Erythroblast (primary cell): ENCODE measurements at regions not wholly inside any gene's neighbourhood (a gene's known extent, or its start where the extent isn't known, plus 50 kb on each side); places are given as distances from the start of the nearest gene placed in this dataset.

Experiments
- DNase-seq, 2 experiments: peaks; one replicate each; lab custom pipeline; 2025; lab: John Stamatoyannopoulos, UW
- GATA1 ChIP-seq: IDR thresholded peaks from 2 replicates; pipeline ENCODE4 v1.6.1; 2011; ENCODE audit warnings: low read depth, mild to moderate bottlenecking, control low read depth, low read length, moderate library complexity
- POLR2A ChIP-seq: IDR thresholded peaks from 2 replicates; pipeline ENCODE4 v1.6.1; 2011; ENCODE audit warnings: mild to moderate bottlenecking, low read length

GRCh38 chr5:10173716-10174115 lies 76.0 kb downstream of the ATPSCKMT start:
- no peak for DNase-seq
- TF ChIP-seq GATA1: no peak
- no peak for TF ChIP-seq POLR2A

- TF ChIP-seq POLR2A (no peak), GATA1 (no peak)
- no peak for DNase-seq
Observed at GRCh38 chr5:10172247-10172646, 77.4 kb downstream of the ATPSCKMT start.

- TF ChIP-seq POLR2A (no peak), GATA1 (no peak)
- DNase-seq: no peak
Observed at GRCh38 chr5:10169359-10169758, 80.3 kb downstream of the ATPSCKMT start.

DNA sequence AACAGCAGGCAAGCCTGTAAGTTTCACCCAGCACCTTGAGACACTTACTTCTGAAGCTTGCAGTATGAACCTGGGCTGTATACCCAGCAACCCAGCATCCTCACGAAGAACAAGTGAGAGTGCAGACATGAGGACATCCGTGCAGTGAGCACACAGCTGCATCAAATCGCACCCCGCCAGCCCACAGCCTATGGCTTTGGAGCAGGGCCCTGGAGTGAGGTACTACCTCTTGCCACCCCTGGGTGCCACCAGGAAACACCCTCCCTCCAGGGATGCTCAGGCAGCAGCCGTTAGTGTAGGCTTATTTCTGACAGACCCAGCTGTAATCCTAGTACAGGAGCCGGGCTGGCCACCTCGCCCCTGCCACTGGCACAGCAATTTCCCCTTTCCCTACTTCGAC lies 81.4 kb downstream of the ATPSCKMT start:
- TF ChIP-seq GATA1: no peak
- no peak for TF ChIP-seq POLR2A
- DNase-seq: no peak

GRCh38 chr5:10167806-10168205 lies 81.9 kb downstream of the ATPSCKMT start:
- TF ChIP-seq POLR2A: no peak
- no peak for TF ChIP-seq GATA1
- no peak for DNase-seq

GRCh38 chr5:10166392-10166791 lies 83.3 kb downstream of the ATPSCKMT start:
- DNase-seq: no peak
- TF ChIP-seq GATA1 (no peak), POLR2A (no peak)

DNA sequence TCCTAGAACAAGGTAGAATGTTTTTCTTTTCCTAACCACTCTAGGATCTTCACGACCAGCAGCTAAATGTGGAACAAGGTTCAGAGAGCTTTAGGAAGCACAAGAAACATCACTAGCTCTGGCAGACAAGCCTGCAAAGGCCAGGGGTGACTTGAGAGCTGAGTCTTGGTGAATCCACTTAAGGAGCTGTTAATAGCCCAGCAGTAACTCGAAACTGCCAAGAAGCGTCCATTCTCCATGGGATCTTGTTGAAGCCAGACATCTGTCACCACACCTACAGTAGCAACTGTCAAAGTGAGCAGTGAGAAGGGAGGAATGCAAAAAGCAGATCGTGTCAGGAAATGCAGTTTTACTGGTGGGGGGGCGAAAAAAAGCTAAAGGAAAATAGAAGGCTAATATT lies 87.2 kb downstream of the ATPSCKMT start:
- no peak for DNase-seq
- no peak for TF ChIP-seq POLR2A
- TF ChIP-seq GATA1: no peak

DNA sequence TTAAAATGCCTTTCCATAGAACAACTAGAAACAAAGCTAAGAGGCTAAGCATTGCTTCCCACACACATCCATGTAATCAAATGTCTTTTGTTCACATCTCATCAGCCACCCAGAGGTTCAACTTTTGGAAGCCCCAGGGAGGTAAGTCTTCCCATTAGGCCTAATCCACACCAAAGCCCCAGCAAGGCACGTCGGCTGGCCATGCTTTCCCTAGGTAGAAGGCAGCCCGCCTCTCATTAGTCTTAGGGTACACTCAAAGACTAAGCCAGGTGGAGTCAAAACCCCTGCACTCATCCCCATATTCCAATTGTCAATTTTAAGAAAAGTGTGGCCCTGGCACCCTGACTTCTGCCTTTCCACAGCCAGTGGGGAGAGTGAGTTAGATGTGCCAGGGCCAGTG lies 87.9 kb downstream of the ATPSCKMT start:
- TF ChIP-seq GATA1 (no peak), POLR2A (no peak)
- DNase-seq: no peak

GRCh38 chr5:10160241-10160640 lies 89.4 kb downstream of the ATPSCKMT start:
- no peak for DNase-seq

GRCh38 chr5:10158886-10159285 lies 90.8 kb downstream of the ATPSCKMT start:
- TF ChIP-seq GATA1: no peak
- no peak for TF ChIP-seq POLR2A
- DNase-seq: no peak

More at GRCh38 chr5:10160241-10160640, 89.4 kb downstream of the ATPSCKMT start:
- TF ChIP-seq POLR2A: no peak
- TF ChIP-seq GATA1: no peak

GRCh38 chr5:10157085-10157669 lies 92.5 kb downstream of the ATPSCKMT start:
- no peak for TF ChIP-seq GATA1
- no peak for TF ChIP-seq POLR2A
- no peak for DNase-seq

GRCh38 chr5:10155897-10156667 lies 93.6 kb downstream of the ATPSCKMT start:
- TF ChIP-seq GATA1 (no peak), POLR2A (no peak)
- DNase-seq: no peak

DNA sequence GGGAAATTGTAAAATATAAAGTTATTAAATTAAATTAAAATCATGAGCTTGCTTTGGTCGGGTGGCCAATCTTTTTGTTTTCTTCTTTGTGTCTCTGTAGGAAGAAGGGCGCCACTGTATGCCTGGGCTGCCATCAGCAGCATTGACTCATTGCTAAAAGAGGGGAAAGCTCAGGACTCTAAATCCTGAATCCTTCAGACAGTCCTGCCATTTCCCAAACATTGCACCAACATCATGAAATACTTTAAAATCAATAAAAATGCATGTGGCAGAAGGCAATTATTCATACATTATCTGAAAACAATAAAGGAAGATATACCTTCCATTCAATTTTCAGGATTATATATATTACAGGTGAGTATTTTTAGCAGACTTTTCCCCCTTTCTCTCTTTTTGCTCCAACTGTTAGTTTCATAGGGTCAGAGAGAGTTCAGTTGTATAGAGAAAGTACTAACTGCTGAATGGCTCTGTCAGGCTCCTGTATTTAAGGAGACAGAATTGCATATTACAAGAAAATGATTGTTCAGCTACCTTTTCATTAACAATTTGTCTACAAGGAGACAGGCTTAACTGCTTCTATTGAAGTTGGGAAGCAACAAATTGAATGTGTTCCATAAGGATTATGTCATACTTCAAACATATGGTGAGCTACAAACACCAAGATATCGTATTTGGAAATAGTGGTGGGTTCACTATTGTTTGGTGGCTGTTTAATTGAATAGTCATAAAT lies 95.7 kb downstream of the ATPSCKMT start:
- DNase-seq: no peak
- TF ChIP-seq POLR2A (no peak), GATA1 (no peak)

DNA sequence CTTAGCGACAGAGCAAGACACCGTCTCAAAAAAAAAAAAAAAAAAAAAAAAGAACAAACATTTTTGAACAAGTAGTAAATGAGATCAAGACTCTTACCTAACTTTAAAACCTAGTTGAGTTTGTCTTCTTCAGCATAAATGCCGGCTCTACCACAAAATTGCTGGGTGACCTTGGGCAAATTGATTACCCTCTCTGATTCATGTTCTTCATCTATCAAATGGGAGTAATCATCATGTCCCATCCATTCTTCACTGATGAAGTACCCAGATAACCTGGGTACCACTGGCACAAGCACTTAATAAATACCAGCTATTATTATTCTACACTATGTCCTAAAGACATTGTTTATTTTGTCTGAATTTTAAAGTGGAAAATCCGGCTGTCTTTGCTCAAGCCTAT lies 96.3 kb downstream of the ATPSCKMT start:
- TF ChIP-seq POLR2A (no peak), GATA1 (no peak)
- DNase-seq: no peak

DNA sequence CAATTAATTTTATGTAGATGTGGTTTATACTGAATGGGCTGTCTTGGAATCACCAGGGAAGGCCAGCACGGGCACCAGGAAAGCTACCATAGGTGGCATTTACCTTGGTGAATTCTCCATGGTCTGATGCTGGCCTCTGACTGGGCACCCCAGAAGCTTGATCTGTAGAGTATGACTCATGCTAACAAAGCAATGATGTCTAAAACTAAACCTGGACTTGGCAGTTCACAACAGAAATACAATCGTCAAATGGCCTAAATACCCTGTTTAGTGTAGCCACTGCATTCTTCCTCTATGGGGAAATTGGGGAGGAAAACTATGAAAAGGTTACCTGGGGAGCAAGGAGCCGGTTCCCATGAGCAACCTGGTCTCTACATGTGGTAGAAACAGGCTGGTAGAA lies 98.0 kb downstream of the ATPSCKMT start:
- no peak for TF ChIP-seq GATA1
- no peak for TF ChIP-seq POLR2A
- DNase-seq: no peak
